ENCODE measurements at regions not wholly inside any gene's neighbourhood (a gene's known extent, or its start where the extent isn't known, plus 50 kb on each side); places are given as distances from the start of the nearest gene placed in this dataset.
A peak's percentile ranks its signal among the peaks of the same experiment; 100 is the strongest.
"Not testable (repeated sequence)": the region's sequence is repeated elsewhere in the genome, so short reads cannot be mapped to it uniquely, and the experiment has no call there.

DNA sequence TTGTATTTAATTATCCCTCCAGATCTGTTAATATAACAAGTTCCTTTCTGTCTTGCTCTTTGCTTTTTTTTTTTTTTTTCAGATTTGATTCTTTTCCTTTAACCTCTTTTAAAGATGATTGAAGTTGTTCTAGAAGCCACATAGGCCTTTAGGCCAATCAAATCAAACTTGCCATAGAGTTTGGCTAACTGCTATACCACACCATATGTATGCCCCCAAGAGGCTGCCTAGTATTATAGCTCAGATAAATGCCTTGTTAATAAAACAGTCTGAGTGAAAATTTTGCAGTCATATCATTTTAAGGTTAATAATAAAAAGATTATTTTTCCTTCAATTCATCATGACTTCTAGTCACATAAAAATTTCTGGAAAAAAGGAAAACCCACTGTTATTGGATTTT is 696.0 kb upstream of the CHRM3 start:
- Mint-ChIP-seq H3K4me3 (no peak overlapping the region), H3K4me1 (no peaks in the 10 kb centered on the region), H3K27ac (no peak overlapping the region), H3K9me3 (peaks cover 5 to 8% of the 10 kb centered on the region in 2 experiments; a peak in 4 of 5 replicates), H3K36me3 (ENCODE audit: insufficient read depth in 1 of 3, low read depth in 3 of 3) (peaks cover 0 to 6% (median 0%) of the 10 kb centered on the region in 3 experiments; a peak in 1 of 7 replicates), H3K27me3 (ENCODE audit: low read depth) (no peaks in the 10 kb centered on the region)
- no peak overlapping the region for H4K8ac ChIP-seq (replicated peaks; ENCODE audit: insufficient read length, low read depth, low read length)
- H3K79me1 ChIP-seq (ENCODE audit: insufficient read depth, low read depth, low read length, poor library complexity, severe bottlenecking): no peaks in the 10 kb centered on the region
- no peak overlapping the region for H2BK12ac ChIP-seq (ENCODE audit: insufficient read length, low read depth, low read length)
- no peak overlapping the region for H2AFZ ChIP-seq (ENCODE audit: low read length)
- peak; percentile 19; the same call in 1 of the 3 replicates for TF ChIP-seq CTCF (conservative IDR thresholded peaks at IDR 0.05)
- no peak overlapping the region for H3K4me2 ChIP-seq (ENCODE audit: insufficient read depth, insufficient read length, low read length)
- no peaks in the 10 kb centered on the region for H3K4me1 ChIP-seq (ENCODE audit: insufficient read depth, low read length)
- no peaks in the 10 kb centered on the region for H3K27me3 ChIP-seq (ENCODE audit: insufficient read depth, low read length)
- H4K20me1 ChIP-seq (ENCODE audit: control insufficient read depth, insufficient read depth, insufficient read length): no peaks in the 10 kb centered on the region
- no peak overlapping the region for H3K18ac ChIP-seq (ENCODE audit: insufficient read length, low read depth, low read length)
- H4K91ac ChIP-seq (ENCODE audit: insufficient read length, low read depth, low read length): no peak overlapping the region
- H2BK20ac ChIP-seq (ENCODE audit: low read depth, low read length, poor library complexity, severe bottlenecking): no peak overlapping the region
- no peak overlapping the region for H2BK5ac ChIP-seq (ENCODE audit: insufficient read length, low read length)
- no peak overlapping the region for H2BK15ac ChIP-seq (ENCODE audit: low read depth, low read length)
- H3K14ac ChIP-seq (ENCODE audit: insufficient read depth, low read length): no peak overlapping the region
- H4K5ac ChIP-seq (ENCODE audit: insufficient read length, low read depth, low read length): no peak overlapping the region
- no peak overlapping the region for H3K27ac ChIP-seq (ENCODE audit: insufficient read length, low read depth, low read length)
- no peak overlapping the region for H2BK120ac ChIP-seq (ENCODE audit: low read depth, low read length, poor library complexity, severe bottlenecking)
- H2AK5ac ChIP-seq (ENCODE audit: insufficient read length, low read length): no peak overlapping the region
- H3K9ac ChIP-seq (ENCODE audit: extremely low read depth, insufficient read length, low read length): no peak overlapping the region
- no peaks in the 10 kb centered on the region for H3K23me2 ChIP-seq (ENCODE audit: insufficient read length, low read depth, low read length, poor library complexity, severe bottlenecking)
- H3K4ac ChIP-seq (ENCODE audit: low read depth, low read length): no peak overlapping the region
- H3K56ac ChIP-seq (ENCODE audit: insufficient read length, low read depth, low read length): no peak overlapping the region
- no peak overlapping the region for H3T11ph ChIP-seq (ENCODE audit: low read length)
- no peak overlapping the region for H3K23ac ChIP-seq (ENCODE audit: insufficient read length, low read depth, low read length)
- no peaks in the 10 kb centered on the region for H3K79me2 ChIP-seq (ENCODE audit: insufficient read depth, low read length)
- H3K9me3 ChIP-seq (ENCODE audit: control insufficient read depth, low read depth, low read length): no peaks in the 10 kb centered on the region
- DNase-seq: no peak

DNA sequence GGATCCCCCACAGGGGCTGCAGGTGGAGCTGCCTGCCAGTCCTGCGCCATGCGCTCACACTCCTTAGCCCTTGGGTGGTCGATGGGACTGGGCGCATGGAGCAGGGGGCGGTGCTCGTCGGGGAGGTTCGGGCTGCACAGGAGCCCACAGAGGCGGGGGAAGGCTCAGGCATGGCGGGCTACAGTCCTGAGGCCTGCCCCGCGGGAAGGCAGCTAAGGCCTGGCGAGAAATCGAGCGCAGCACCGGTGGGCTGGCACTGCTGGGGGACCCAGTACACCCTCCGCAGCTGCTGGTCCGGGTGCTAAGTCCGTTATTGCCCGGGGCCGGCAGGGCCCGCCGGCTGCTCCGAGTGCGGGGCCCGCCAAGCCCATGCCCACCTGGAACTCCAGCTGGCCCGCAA is 701.8 kb upstream of the CHRM3 start:
- H3K14ac ChIP-seq (ENCODE audit: insufficient read depth, low read length); H3K56ac ChIP-seq (ENCODE audit: insufficient read length, low read depth, low read length); H3K4me1 ChIP-seq (ENCODE audit: insufficient read depth, low read length); H2BK120ac ChIP-seq (ENCODE audit: low read depth, low read length, poor library complexity, severe bottlenecking); H3K4ac ChIP-seq (ENCODE audit: low read depth, low read length); H3T11ph ChIP-seq (ENCODE audit: low read length); H3K4me1 Mint-ChIP-seq; H3K4me3 Mint-ChIP-seq; H2BK5ac ChIP-seq (ENCODE audit: insufficient read length, low read length); H3K79me2 ChIP-seq (ENCODE audit: insufficient read depth, low read length); H4K91ac ChIP-seq (ENCODE audit: insufficient read length, low read depth, low read length); H3K4me2 ChIP-seq (ENCODE audit: insufficient read depth, insufficient read length, low read length); H2BK15ac ChIP-seq (ENCODE audit: low read depth, low read length); H3K27ac ChIP-seq (ENCODE audit: insufficient read length, low read depth, low read length); H3K36me3 Mint-ChIP-seq (ENCODE audit: insufficient read depth in 1 of 3, low read depth in 3 of 3); H3K79me1 ChIP-seq (ENCODE audit: insufficient read depth, low read depth, low read length, poor library complexity, severe bottlenecking); H4K20me1 ChIP-seq (ENCODE audit: control insufficient read depth, insufficient read depth, insufficient read length); H2BK20ac ChIP-seq (ENCODE audit: low read depth, low read length, poor library complexity, severe bottlenecking); H3K23me2 ChIP-seq (ENCODE audit: insufficient read length, low read depth, low read length, poor library complexity, severe bottlenecking); H2AFZ ChIP-seq (ENCODE audit: low read length); H3K9ac ChIP-seq (ENCODE audit: extremely low read depth, insufficient read length, low read length); H3K27me3 Mint-ChIP-seq (ENCODE audit: low read depth); H3K27ac Mint-ChIP-seq; H4K8ac ChIP-seq (replicated peaks; ENCODE audit: insufficient read length, low read depth, low read length); H3K23ac ChIP-seq (ENCODE audit: insufficient read length, low read depth, low read length); H2BK12ac ChIP-seq (ENCODE audit: insufficient read length, low read depth, low read length); DNase-seq; H2AK5ac ChIP-seq (ENCODE audit: insufficient read length, low read length); H3K9me3 Mint-ChIP-seq; H3K9me3 ChIP-seq (ENCODE audit: control insufficient read depth, low read depth, low read length); H3K27me3 ChIP-seq (ENCODE audit: insufficient read depth, low read length); H3K18ac ChIP-seq (ENCODE audit: insufficient read length, low read depth, low read length); H4K5ac ChIP-seq (ENCODE audit: insufficient read length, low read depth, low read length): not testable (repeated sequence)
- no CpG with 5 or more reads among the region's 27 CpGs for WGBS (ENCODE audit: extremely low coverage, insufficient read length, low lambda C conversion rate)
